HG02588 (cell line): ENCODE measurements at regions not wholly inside any gene's neighbourhood (a gene's known extent, or its start where the extent isn't known, plus 50 kb on each side); places are given as distances from the start of the nearest gene placed in this dataset.

Experiments used
- ATAC-seq: cut with Tn5 transposase; IDR thresholded peaks from one replicate; pipeline ENCODE4 v1.9.1; 2021; ENCODE audit warnings: mild to moderate bottlenecking, moderate library complexity; ENCODE audit not compliant: unreplicated experiment

DNA sequence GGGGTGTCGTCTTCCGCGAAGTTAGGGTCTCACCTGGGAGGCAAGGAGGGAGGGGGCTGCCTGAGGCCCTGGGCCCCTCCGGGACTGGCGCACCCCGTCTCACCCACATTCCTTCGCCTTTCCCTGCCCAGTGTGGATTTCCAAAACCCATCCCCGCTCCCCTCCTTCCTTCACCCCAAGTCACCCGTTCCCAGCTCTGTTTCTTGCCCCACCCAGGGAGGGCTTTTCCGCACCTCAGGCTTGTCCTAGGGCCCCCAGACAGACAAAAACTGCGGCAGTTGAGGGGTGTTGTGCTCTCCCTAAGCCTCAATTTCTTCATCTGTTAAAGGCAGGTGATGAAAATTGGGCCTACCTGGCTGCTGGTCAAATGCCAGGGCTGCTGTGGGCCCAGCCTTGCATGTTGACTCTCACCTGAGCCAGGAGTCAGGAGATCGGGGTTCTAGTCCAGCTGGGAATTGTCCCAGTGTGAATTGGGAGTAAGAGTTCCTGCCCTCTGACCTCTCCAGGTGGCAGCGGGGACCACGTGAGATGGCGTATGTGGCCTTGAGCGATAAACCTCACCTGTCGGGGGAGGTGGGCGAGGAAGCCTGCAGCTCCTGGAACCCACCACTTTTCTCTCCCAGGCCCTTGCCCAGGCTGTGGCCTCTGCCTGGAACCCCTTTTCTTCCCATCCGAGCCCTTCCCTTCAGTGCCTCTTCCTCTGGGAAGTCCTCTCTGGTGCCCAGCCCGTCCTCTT, 143.4 kb upstream of the IER5L start:
- ATAC-seq: no peak

DNA sequence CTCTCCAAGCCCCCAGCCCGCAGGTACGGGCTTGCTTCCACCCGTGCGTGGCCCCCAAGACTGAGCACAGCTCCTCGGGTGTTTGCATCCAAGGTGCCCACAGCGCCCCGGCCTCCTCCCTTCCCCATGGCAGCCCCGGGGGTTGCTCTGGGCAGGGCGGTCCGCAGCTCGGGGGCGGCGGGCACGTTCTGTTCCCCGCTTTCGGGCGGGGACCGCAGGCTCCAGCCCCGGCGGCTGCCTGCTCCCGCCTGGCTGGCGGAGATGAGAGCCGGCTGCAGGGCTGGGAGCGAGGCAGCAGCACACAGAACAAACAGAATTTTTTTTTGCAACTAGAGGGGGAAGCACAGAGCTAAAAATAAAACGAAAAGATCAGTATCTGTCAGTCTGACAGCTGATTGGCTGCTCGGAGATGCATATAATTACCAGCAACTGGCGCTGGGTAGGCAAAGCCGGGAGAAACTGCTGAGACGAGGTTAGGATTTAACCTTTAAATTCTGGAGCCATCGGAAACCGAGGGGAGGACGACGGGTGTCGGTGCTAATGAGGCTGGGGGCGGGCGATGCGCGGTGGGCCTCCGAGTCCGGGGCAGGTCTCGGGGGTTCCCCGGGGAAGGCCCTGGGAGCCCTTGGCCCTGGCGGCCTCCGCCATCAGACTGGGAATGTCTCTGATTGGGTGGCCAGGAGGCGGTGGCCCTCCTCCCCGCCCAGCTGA, 142.7 kb upstream of the IER5L start:
- ATAC-seq: peak; percentile 64

GRCh38 chr9:129319938-129320481, 141.9 kb upstream of the IER5L start:
- no peak for ATAC-seq

GRCh38 chr9:129319076-129319937, 141.2 kb upstream of the IER5L start:
- ATAC-seq: no peak

- ATAC-seq: no peak
These were observed 140.3 kb upstream of the IER5L start for GRCh38 chr9:129318121-129319075.

DNA sequence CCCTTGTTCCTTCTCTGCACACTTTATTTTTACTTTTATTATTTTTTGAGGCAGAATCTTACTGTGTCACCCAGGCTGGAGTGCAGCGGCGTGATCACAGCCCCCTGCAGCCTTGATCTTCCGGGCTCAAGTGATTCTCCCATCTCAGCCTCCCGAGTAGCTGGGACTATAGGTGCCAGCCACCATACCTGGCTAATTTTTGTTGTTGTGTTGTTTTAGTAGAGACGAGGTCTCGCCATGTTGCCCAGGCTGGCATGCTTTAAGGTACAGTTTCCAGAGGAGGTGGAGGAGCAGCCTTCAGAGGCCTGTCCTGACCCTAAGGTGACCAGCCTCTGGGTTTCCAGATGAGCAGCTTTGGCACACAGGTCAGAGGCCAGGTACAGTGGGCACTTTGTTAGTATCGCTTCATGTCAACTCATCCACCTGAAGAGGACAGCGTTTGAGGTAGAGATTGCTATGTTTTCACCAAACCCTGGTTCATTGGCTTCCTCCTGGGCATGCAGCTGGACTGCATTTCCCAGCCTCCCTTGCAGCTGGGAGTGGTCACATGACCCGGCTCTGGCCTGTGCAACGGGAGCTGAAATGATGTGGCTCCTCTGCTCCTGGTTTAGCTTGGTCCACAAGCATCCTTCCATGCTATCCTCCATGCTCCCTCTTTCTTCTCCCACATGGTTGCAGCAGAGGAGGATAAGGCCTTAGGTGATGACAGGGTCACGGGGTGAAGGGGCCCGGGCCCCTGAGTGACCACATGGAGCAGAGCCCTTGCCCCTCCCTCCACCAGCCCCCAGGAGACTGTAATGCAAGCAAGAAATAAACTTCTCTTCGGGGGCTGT, 139.3 kb upstream of the IER5L start:
- no peak for ATAC-seq

DNA sequence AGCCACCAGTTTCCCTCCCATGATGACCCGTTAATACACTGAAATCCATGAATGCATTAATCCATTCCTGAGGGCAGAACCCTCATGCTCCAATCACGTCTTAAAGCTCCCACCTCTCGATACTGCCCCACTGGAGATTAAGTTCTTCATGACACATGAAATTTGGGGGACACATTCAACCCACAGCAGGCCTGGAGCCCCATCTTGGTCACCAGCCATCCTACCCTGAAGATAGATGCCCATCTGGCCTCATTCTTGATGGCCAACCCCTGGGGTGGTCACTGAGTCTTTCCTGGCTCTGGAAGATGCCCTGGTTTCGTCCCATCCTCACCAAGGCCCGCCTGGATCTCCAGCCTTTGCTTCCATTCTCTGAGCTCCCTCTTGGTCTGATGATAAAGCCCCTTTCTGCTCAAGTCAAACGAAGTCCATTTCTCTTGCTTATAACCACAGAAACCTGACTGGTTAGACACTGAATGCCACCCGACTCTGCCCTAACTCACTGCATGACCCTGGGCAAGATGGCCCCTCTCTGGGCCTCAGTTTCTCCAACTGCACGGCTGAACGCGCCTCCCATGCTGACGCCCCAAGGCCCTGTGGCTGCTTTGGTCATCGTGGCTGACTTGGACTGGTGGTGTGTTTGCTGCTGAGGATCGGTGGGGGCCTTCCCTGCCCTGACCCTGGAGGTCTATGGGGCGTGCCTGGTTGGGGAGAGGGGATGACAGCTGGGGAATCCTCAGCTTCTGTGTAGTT, 138.4 kb upstream of the IER5L start:
- ATAC-seq: no peak

DNA sequence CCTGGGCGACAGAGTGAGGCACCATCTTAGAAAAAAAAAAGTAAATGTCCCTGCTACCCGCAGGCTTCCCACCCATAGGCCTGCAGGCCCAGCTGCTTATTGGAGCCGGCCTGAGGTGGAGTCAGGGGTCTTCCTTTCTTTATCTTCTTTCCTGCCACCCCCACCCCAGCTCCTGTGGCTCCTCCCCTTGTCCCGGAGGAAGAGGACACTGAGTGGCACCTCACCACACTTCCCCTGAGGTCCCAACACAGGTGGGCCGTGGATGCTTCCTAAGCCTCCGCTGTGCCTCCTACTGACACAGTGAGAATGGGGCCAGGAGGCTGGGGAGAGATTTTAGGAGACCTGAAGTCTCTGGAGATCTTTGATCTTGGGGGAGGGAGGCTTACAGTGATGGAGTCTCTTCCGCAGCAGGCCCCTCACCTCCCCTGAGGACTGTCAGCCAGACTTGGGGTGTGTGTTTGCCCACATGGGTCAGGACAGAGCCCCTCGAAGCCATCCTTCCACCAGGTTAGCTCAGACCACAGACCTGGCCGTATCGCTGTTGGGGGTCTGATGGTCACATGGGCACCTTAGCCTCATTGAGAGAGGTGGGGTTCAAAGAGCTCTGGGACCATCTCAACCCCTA, 135.4 kb upstream of the IER5L start:
- ATAC-seq: no peak

GRCh38 chr9:129312251-129313122, 134.4 kb upstream of the IER5L start:
- ATAC-seq: no peak

GRCh38 chr9:129311643-129312042, 133.6 kb upstream of the IER5L start:
- no peak for ATAC-seq

- ATAC-seq: no peak
These were observed 132.7 kb upstream of the IER5L start for GRCh38 chr9:129310666-129311350.

- ATAC-seq: no peak
These were observed 131.8 kb upstream of the IER5L start for GRCh38 chr9:129309906-129310305.

GRCh38 chr9:129309041-129309430, 131.0 kb upstream of the IER5L start:
- ATAC-seq: no peak

DNA sequence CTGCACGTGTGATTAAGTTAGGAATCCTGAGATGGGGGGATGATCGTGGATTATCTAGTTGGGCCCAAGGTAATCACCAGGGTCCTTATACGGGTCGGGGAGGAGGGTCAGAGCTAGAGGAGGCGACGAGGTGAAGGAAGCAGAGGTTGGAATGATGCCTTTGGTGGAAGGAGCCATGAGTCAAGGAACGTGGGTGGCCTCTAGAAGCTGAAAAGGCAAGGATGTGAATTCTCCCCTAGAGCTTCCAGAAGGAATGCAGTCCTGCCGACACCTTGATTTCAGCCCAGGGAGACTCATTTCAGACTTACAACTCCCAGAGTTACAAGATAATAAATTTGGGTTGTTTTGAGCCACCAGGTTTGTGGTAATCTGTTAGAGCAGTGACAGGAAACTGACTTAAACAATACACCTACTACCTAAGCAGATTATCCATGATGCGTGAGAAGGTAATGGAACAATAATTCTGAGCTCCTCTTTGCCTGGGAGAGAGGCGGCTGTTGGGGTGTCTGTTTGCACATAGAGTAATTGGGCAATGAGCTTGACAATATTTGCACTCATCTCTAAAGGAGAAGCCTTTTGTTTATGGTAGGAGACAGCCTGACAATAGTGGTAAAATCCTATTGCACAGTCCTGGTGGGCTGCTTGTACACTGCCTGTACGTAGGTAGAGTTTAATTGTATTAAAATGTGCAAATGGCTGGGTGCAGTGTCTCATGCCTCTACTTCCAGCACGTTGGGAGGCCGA, 129.3 kb upstream of the IER5L start:
- no peak for ATAC-seq

- no peak for ATAC-seq
These were observed 128.4 kb upstream of the IER5L start for GRCh38 chr9:129306318-129306973.
